Left lung (tissue), 4 donors: ENCODE measurements at regions not wholly inside any gene's neighbourhood (a gene's known extent, or its start where the extent isn't known, plus 50 kb on each side); places are given as distances from the start of the nearest gene placed in this dataset.

Experiments used
- ATAC-seq: fragments of 200-7000 bp; cut with Tn5 transposase; one replicate; pipeline ENCODE4 v1.9.1; 2020; ENCODE audit warnings: moderate library complexity
- DNase-seq, 4 donors: peaks; one replicate each; pipeline ENCODE4 v3.0.0-alpha.2; 2013 to 2020
- H3K27ac ChIP-seq, 2 donors: fragments of 200-600 bp; sonication (generic) in 1 of 2; one replicate each; pipeline versions ENCODE4 v1.5.0 to v1.8.0; 2020 to 2021
- H3K27me3 ChIP-seq, 2 donors: fragments of 200-600 bp; sonication (generic) in 1 of 2; one replicate each; pipeline versions ENCODE4 v1.5.0 to v1.8.0; 2020 to 2021
- H3K36me3 ChIP-seq, 2 donors: fragments of 200-600 bp; sonication (generic) in 1 of 2; one replicate each; pipeline versions ENCODE4 v1.5.0 to v1.8.0; 2020 to 2021
- H3K4me1 ChIP-seq, 2 donors: fragments of 200-600 bp; one replicate each; pipeline ENCODE4 v1.8.0; 2021
- H3K4me3 ChIP-seq, 2 donors: fragments of 200-600 bp; sonication (generic) in 1 of 2; one replicate each; pipeline versions ENCODE4 v1.5.0 to v1.8.0; 2020 to 2021; ENCODE audit warnings: mild to moderate bottlenecking in 1 of 2
- H3K9me3 ChIP-seq, 2 donors: fragments of 200-600 bp; sonication (generic) in 1 of 2; one replicate each; pipeline versions ENCODE4 v1.5.0 to v1.8.0; 2020 to 2021
- intact Hi-C, 2 donors: fragments of 100-400 bp; cut with DNase I; formaldehyde crosslinking; loops; one replicate each; pipeline versions ENCODE4 v1.11.2 to v1.14.2; 2022
- TF ChIP-seq, protein P1 (sequence below), 2 donors: fragments of 200-600 bp; sonication (generic) in 1 of 2; IDR thresholded peaks; one replicate each; pipeline versions ENCODE4 v1.5.0 to v1.8.0; 2021; ENCODE audit warnings: antibody characterized with exemption in 2 of 2
- donor health status: DM: no; HTN: yes; CAD: no.
- donor health status: DM: no; HTN: no; CAD: no.

DNA sequence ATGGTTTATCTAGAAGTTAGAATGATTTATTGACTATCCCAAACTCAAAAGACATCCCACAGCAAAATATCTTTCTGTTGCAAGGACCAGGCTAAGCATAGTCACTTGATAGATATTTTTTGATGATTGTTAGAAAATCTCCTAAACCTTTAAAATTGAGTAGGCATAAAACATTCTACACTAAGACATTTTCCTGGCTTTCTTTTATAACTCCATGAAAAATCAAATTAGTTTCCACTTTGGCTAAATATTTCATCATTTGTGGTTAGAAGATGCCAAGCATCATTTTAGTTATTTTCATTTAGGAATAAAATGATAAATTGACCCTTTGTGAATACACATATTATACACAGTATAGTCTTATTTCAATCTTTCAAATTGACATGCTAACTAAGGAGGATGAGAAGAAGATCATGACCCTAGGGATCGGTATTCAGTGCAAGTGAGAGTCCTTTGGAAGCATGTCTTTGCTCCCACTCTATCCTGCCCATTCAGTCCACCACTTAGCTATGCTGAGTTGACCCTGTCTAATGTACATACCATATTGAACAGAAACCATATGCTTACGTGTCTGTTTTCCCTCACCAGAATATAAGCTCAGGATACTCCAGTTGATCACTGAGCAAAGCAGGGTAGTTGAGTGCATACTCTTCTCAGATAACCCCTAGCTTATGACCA, 136.6 kb upstream of the OTUD4 start:
- H3K4me1 ChIP-seq: no peaks in the 10 kb centered on the region
- TF ChIP-seq, protein P1, sequence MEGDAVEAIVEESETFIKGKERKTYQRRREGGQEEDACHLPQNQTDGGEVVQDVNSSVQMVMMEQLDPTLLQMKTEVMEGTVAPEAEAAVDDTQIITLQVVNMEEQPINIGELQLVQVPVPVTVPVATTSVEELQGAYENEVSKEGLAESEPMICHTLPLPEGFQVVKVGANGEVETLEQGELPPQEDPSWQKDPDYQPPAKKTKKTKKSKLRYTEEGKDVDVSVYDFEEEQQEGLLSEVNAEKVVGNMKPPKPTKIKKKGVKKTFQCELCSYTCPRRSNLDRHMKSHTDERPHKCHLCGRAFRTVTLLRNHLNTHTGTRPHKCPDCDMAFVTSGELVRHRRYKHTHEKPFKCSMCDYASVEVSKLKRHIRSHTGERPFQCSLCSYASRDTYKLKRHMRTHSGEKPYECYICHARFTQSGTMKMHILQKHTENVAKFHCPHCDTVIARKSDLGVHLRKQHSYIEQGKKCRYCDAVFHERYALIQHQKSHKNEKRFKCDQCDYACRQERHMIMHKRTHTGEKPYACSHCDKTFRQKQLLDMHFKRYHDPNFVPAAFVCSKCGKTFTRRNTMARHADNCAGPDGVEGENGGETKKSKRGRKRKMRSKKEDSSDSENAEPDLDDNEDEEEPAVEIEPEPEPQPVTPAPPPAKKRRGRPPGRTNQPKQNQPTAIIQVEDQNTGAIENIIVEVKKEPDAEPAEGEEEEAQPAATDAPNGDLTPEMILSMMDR (IDR thresholded peaks at IDR 0.05): no peak
- H3K27me3 ChIP-seq: no peaks in the 10 kb centered on the region
- DNase-seq: no peak
- no peak overlapping the region for H3K27ac ChIP-seq
- no peaks in the 10 kb centered on the region for H3K36me3 ChIP-seq
- no peaks in the 10 kb centered on the region for H3K9me3 ChIP-seq
- no peak overlapping the region for H3K4me3 ChIP-seq
- intact Hi-C loops: no loop called here
- ATAC-seq: no peak

DNA sequence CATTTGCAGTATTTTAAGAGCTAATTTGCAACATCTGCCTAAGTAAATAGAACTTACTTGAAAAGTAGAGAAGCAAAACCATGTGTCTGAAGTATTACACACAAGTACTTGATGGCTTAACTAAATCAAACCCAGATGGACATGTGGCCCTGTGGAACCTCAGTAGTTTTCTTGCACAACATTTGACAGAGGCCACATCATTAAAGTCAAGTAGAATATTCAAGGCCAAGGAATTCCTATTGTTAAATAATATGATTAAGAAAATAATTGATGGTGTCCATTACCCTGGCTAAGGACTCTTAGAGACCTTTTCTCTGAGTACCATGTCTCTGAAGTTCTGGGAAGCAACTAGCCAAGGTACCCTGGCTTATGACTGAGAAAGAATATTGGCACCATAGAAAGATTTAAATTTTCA, 135.4 kb upstream of the OTUD4 start:
- DNase-seq: no peak
- Histone ChIP-seq H3K4me3 (no peak overlapping the region), H3K4me1 (no peaks in the 10 kb centered on the region), H3K36me3 (no peaks in the 10 kb centered on the region), H3K27ac (no peak overlapping the region), H3K9me3 (no peaks in the 10 kb centered on the region), H3K27me3 (no peaks in the 10 kb centered on the region)
- intact Hi-C loops: no loop called here
- ATAC-seq: no peak
- TF ChIP-seq, protein P1 (IDR thresholded peaks at IDR 0.05): no peak

DNA sequence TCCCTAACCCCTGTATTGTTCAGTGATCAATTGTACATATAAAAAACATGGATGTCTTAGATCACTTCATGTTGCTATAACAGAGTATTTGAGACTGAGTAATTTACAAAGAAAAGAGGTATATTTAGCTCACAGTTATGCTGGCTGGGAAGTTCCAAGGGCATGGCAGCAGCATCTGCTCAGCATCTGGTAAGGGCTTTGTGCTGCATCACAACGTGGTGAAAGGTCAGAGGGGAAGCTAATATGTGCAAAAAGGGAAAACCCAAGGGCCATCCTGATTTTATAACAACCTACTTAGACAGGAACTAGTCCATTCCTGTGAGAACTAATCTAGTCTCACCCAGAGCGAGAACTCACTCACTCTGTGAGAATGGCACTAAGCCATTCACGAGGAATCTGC, 128.2 kb upstream of the OTUD4 start:
- ATAC-seq (no peak), DNase-seq (no peak)
- Histone ChIP-seq H3K27me3 (no peaks in the 10 kb centered on the region), H3K4me1 (no peaks in the 10 kb centered on the region), H3K36me3 (no peaks in the 10 kb centered on the region), H3K9me3 (no peaks in the 10 kb centered on the region), H3K27ac (no peak overlapping the region), H3K4me3 (no peak overlapping the region)
- intact Hi-C loops: no loop called here
- TF ChIP-seq, protein P1 (IDR thresholded peaks at IDR 0.05): no peak

DNA sequence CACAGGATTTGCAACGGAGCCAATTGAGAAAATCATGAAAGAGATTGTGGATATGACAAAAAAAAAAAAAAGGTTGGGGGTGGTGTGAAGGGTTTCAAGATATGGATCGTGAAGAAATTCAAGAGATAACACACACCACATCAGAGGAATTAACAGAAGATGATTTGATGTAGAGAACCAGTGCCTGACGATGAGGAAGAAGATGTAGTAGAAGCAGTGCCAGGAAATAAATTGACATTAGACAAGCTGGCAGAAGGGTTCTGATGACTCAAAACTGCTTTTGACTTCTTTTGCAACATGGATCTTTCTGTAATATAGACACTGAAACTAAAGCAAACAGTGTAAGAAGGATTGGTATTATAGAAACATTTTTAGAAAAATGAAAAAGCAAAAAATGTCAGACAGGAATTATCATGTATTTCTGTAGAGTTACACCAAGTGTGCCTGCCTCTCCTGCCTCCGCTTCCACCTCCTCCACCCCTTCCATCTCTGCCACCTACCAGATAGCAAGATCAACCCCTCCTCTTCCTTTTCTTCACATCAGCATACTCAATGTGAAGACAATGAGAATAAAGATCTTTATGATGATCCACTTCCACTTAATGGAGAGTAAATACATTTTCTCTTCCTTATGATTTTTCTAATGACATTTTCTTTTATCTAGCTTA, 127.5 kb upstream of the OTUD4 start:
- Histone ChIP-seq H3K4me1 (no peaks in the 10 kb centered on the region), H3K27ac (no peak overlapping the region), H3K36me3 (no peaks in the 10 kb centered on the region), H3K27me3 (no peaks in the 10 kb centered on the region), H3K9me3 (no peaks in the 10 kb centered on the region), H3K4me3 (no peak overlapping the region)
- intact Hi-C loops: no loop called here
- TF ChIP-seq, protein P1 (IDR thresholded peaks at IDR 0.05): no peak
- DNase-seq (no peak), ATAC-seq (no peak)

DNA sequence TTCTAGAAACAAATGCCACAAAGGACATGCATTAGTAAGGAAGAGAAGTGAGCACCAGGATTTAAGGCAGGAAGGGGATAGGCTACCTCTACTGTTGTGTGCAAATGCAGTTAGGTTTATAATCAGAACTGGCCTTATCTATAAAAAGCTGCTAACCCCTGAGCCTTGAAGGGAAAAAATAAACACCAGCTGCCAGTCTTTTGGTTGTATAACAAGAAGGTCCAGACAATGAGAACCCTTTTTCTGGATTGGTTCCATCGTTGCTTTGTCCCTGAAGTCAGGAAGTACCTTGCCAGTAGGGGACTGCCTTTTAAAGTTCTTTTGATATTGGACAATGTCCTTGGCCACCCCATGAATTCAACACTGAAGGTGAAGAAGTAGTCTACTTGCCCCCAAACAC, 126.7 kb upstream of the OTUD4 start:
- H3K4me3 ChIP-seq: no peak overlapping the region
- ATAC-seq: no peak
- no peak overlapping the region for H3K27ac ChIP-seq
- no peak for DNase-seq
- H3K27me3 ChIP-seq: no peaks in the 10 kb centered on the region
- no peaks in the 10 kb centered on the region for H3K4me1 ChIP-seq
- intact Hi-C loops: no loop called here
- TF ChIP-seq, protein P1 (IDR thresholded peaks at IDR 0.05): no peak
- no peaks in the 10 kb centered on the region for H3K9me3 ChIP-seq
- no peaks in the 10 kb centered on the region for H3K36me3 ChIP-seq
